Kidney epithelial cell (primary cell): ENCODE measurements at regions not wholly inside any gene's neighbourhood (a gene's known extent, or its start where the extent isn't known, plus 50 kb on each side); places are given as distances from the start of the nearest gene placed in this dataset.
"Not testable (repeated sequence)": the region's sequence is repeated elsewhere in the genome, so short reads cannot be mapped to it uniquely, and the experiment has no call there.

ENCODE experiments used
- DNase-seq: peaks from one replicate; pipeline ENCODE4 v3.0.0-alpha.2; 2010; ENCODE audit warnings: low read depth
- H3K27me3 ChIP-seq: 2 replicates; pipeline ENCODE4 v1.6.0; 2011; ENCODE audit warnings: low read length; ENCODE audit not compliant: control insufficient read depth, insufficient read depth
- H3K36me3 ChIP-seq: 2 replicates; pipeline ENCODE4 v1.5.1; 2011; ENCODE audit warnings: low read length; ENCODE audit not compliant: control insufficient read depth, insufficient read depth
- H3K4me3 ChIP-seq: 2 replicates; pipeline ENCODE4 v1.5.1; 2011; ENCODE audit warnings: low read depth, mild to moderate bottlenecking, control low read depth, low read length
- TF ChIP-seq, protein P1 (sequence below): IDR thresholded peaks from 2 replicates; pipeline ENCODE4 v1.5.1; 2011; ENCODE audit warnings: mild to moderate bottlenecking, moderate library complexity, low read length, control low read depth, inconsistent platforms; ENCODE audit not compliant: insufficient read depth, poor library complexity, severe bottlenecking

DNA sequence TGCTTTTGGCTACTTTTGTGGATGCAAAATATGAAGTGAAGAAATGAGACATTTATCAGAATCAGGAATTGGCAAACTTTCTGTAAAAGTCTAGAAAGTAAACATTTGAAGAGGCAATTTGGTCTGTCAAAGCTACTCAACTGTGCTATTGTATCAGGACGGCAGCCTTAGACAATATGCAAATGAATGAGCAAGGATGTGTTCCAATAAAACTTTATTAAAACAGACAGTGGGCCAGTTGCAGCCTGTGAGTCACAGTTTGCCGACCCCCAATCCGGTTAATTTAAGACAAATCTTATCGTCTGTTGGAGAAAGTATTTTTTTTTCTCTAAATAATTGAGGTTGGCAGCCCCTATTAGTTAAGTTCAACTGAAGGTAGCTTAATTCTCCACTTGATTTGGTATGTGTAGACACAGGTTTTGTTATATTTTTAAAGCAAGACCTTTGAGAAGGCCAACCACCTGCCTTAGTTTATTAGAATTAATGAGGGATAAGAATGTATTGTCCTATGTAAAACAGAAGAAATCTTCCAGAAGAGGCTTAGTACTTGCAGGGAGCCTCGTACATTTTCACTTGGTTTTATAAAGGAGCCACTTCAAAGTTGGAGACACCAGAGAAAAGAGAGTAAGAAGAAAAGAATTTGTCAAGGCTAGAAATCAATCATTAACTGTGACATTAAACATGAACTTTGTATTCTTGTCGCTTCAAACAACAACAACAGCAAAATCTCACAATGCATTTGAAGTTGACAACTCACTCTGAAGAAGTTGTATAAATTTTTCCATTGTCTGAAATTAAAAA is 81.6 kb upstream of the FAT1 start:
- H3K4me3 ChIP-seq, result no peak overlapping the region
- TF ChIP-seq, protein P1, sequence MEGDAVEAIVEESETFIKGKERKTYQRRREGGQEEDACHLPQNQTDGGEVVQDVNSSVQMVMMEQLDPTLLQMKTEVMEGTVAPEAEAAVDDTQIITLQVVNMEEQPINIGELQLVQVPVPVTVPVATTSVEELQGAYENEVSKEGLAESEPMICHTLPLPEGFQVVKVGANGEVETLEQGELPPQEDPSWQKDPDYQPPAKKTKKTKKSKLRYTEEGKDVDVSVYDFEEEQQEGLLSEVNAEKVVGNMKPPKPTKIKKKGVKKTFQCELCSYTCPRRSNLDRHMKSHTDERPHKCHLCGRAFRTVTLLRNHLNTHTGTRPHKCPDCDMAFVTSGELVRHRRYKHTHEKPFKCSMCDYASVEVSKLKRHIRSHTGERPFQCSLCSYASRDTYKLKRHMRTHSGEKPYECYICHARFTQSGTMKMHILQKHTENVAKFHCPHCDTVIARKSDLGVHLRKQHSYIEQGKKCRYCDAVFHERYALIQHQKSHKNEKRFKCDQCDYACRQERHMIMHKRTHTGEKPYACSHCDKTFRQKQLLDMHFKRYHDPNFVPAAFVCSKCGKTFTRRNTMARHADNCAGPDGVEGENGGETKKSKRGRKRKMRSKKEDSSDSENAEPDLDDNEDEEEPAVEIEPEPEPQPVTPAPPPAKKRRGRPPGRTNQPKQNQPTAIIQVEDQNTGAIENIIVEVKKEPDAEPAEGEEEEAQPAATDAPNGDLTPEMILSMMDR, result no peak

DNA sequence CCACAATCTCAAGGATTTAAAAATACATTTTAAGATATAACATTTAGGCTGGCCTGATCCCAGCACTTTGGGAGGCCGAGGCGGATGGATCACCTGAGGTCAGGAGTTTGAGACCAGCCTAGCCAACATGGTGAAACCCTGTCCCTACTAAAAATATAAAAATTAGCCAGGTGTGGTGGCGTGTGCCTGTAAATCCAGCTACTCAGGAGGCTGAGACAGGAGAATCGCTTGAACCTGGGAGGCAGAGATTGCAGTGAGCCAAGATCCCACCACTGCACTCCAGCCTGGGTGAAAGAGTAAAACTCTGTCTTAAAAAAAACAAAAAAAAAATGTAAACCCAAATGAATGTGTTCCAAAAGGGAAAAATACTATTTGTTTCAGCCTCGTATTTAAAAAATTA is 82.3 kb upstream of the FAT1 start:
- not testable (repeated sequence) for H3K27me3 ChIP-seq, DNase-seq, H3K36me3 ChIP-seq, H3K4me3 ChIP-seq

More for the DNA sequence above, 81.6 kb upstream of the FAT1 start:
- no peaks in the 10 kb centered on the region for H3K36me3 ChIP-seq
- no peak for DNase-seq
- no peaks in the 10 kb centered on the region for H3K27me3 ChIP-seq

DNA sequence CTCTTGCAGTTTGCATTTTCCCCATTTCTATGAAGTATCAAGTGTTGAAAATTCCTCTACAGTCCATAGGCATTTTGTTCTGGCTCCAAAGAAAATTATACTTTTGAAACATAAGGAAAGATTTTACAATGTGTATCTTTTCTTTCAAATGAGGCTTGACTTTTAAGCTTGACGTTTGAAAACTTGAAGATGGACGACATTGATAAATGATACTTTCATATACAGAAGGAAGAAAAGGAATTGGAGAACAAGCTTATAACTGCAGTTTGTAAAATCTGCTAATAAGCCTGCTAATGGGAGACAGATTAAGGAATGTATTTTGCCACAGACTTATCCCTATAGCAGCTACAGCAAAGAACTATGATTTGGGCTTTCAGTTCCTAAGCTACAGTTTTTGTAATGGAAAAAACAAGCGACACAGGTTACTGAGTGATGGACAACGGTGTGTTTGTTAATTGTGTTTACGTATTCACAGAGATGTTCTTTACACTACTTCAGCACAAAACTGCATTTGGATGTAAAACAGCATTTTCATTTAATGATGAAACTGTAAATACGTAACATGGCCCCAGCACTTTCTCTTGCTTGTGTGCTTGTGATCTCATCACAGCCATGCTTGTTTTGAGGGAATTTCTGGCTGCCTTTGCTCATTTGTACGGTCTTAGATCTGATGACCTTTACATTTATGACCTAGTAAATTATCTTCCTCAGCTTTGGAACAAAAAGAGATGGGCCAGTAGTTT is 83.2 kb upstream of the FAT1 start:
- H3K4me3 ChIP-seq, result no peak overlapping the region
- no peaks in the 10 kb centered on the region for H3K36me3 ChIP-seq
- H3K27me3 ChIP-seq, result no peaks in the 10 kb centered on the region
- DNase-seq, result no peak
- TF ChIP-seq, protein P1, result no peak

DNA sequence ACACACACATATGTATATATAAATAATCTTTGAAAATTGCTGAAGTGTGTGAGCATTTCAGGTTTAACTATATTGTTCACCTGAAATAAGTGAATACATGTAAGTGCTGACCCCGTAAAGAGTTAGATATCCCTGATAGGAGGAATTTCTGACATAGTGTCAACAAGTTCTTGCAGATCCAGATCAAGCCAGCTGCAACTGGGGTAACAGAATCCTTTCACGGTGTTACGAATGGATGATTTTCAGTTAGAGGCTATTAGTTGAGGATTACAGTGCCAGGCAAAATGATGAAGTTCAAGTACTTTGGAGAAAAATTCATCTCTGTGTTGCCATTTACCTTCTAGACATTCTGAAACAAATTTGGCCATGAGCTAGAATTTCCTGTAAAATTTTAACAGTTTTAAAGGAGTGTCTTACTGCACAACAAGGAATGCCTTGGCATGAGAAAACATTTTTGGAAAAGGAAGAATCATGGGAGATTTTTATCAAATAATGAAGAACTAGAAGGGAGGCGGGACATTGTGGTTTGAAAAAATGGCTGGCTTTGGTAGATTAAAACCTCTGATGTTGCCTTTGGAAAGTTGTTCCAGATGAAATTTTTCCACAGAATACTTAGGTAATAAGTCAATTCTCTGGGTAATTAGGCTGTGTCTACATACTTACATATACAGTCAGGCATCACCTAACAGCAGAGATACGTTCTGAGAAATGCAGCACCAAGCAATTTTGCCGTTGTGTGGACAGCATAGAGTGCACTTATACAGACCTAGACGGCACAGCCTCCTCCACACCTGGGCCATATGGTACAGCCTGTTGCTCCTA is 84.4 kb upstream of the FAT1 start:
- TF ChIP-seq, protein P1, result no peak
- Histone ChIP-seq H3K27me3 (no peaks in the 10 kb centered on the region), H3K4me3 (no peak overlapping the region), H3K36me3 (no peaks in the 10 kb centered on the region)
- no peak for DNase-seq

DNA sequence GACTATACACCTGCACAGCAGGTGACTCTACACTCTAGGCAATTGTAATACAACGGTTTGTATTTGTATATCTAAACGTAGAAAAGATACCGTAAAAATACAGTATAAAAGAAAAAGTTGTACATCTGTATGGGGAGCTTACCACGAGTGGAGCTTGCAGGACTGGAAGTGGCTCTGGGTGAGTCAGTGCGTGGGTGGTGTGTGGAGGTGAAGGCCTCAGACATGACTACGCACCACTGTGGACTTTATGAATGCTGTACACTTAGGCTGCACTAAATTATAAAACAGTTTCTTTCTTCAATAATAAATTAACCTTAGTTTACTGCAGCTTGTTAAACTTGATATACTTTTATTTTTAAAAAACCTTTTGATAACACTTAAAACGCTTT is 85.0 kb upstream of the FAT1 start:
- Histone ChIP-seq H3K27me3 (no peaks in the 10 kb centered on the region), H3K36me3 (no peaks in the 10 kb centered on the region), H3K4me3 (no peak overlapping the region)
- peak; percentile 67 for DNase-seq
- TF ChIP-seq, protein P1, result no peak

DNA sequence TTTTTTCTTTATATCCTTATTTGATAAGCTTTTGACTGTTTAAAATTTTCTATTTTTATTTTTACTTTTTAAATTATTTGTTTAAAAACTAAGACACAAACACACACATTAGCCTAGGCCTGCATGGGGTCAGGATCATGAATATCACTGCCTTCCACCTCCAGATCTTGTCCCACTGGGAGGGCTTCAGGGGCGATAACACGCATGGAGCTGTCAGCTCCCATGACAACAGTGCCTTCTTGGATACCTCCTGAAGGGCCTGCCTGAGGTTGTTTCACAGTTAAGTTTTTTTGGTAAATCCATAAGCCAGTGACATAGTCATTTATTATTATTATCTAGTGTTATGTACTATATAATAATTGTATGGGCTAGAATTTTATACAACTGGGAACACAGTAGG is 85.4 kb upstream of the FAT1 start:
- TF ChIP-seq, protein P1, result no peak
- DNase-seq, result no peak
- Histone ChIP-seq H3K4me3 (no peak overlapping the region), H3K27me3 (no peaks in the 10 kb centered on the region), H3K36me3 (no peaks in the 10 kb centered on the region)
